Parathyroid adenoma (tissue), 2 donors: ENCODE measurements at regions not wholly inside any gene's neighbourhood (a gene's known extent, or its start where the extent isn't known, plus 50 kb on each side); places are given as distances from the start of the nearest gene placed in this dataset.

ENCODE experiments used
- H2AFZ ChIP-seq: fragments of 300-600 bp; sonication (generic); one replicate; pipeline ENCODE4 v1.7.0; 2017; ENCODE audit warnings: antibody characterized with exemption, mild to moderate bottlenecking
- H3K27ac ChIP-seq: fragments of 300-600 bp; sonication (generic); one replicate; pipeline ENCODE4 v1.7.0; 2017
- H3K27me3 ChIP-seq: fragments of 300-600 bp; sonication (generic); one replicate; pipeline ENCODE4 v1.7.0; 2017; ENCODE audit warnings: low read length; ENCODE audit not compliant: control insufficient read depth, insufficient read depth
- H3K36me3 ChIP-seq: fragments of 300-600 bp; sonication (generic); one replicate; pipeline ENCODE4 v1.7.0; 2017; ENCODE audit warnings: low read length; ENCODE audit not compliant: control insufficient read depth, insufficient read depth
- H3K4me1 ChIP-seq: fragments of 300-600 bp; sonication (generic); one replicate; pipeline ENCODE4 v1.7.0; 2017; ENCODE audit warnings: control low read depth
- H3K4me2 ChIP-seq: fragments of 300-600 bp; sonication (generic); one replicate; pipeline ENCODE4 v1.7.0; 2017; ENCODE audit warnings: low read length
- H3K4me3 ChIP-seq: fragments of 300-600 bp; sonication (generic); one replicate; pipeline ENCODE4 v1.7.0; 2017; ENCODE audit warnings: low read depth, low read length
- H3K79me2 ChIP-seq: fragments of 300-600 bp; sonication (generic); one replicate; pipeline ENCODE4 v1.7.0; 2017; ENCODE audit warnings: control low read depth
- H3K9ac ChIP-seq: fragments of 300-600 bp; sonication (generic); one replicate; pipeline ENCODE4 v1.7.0; 2017; ENCODE audit warnings: mild to moderate bottlenecking
- H3K9me3 ChIP-seq: fragments of 300-600 bp; sonication (generic); one replicate; pipeline ENCODE4 v1.7.0; 2017; ENCODE audit warnings: low read length; ENCODE audit not compliant: control insufficient read depth
- CTCF ChIP-seq: fragments of 300-600 bp; sonication (generic); IDR thresholded peaks from one replicate; pipeline ENCODE4 v1.7.0; 2017; ENCODE audit warnings: antibody characterized with exemption, mild to moderate bottlenecking
- donor health status: primary hyperparathyroidism.

- Histone ChIP-seq H3K27ac (no peak overlapping the region), H3K9me3 (no peaks in the 10 kb centered on the region), H3K36me3 (no peaks in the 10 kb centered on the region), H3K4me2 (no peak overlapping the region), H2AFZ (no peak overlapping the region), H3K79me2 (no peaks in the 10 kb centered on the region), H3K27me3 (no peaks in the 10 kb centered on the region), H3K4me1 (no peaks in the 10 kb centered on the region), H3K4me3 (no peak overlapping the region), H3K9ac (no peak overlapping the region)
- no peak for TF ChIP-seq CTCF
Observed at GRCh38 chr2:183811281-183811680, 687.0 kb downstream of the NUP35 start.

- Histone ChIP-seq H3K4me3 (no peak overlapping the region), H3K27ac (no peak overlapping the region), H2AFZ (no peak overlapping the region), H3K4me2 (no peak overlapping the region), H3K36me3 (no peaks in the 10 kb centered on the region), H3K27me3 (no peaks in the 10 kb centered on the region), H3K9ac (no peak overlapping the region), H3K4me1 (no peaks in the 10 kb centered on the region), H3K9me3 (no peaks in the 10 kb centered on the region), H3K79me2 (no peaks in the 10 kb centered on the region)
- TF ChIP-seq CTCF: no peak
Observed at GRCh38 chr2:183812091-183812490, 687.8 kb downstream of the NUP35 start.

- H3K27me3 ChIP-seq: no peaks in the 10 kb centered on the region
- H3K27ac ChIP-seq: no peak overlapping the region
- H2AFZ ChIP-seq: no peak overlapping the region
- H3K9me3 ChIP-seq: no peaks in the 10 kb centered on the region
- no peaks in the 10 kb centered on the region for H3K36me3 ChIP-seq
- TF ChIP-seq CTCF: no peak
- no peaks in the 10 kb centered on the region for H3K79me2 ChIP-seq
- no peaks in the 10 kb centered on the region for H3K4me1 ChIP-seq
- H3K4me2 ChIP-seq: no peak overlapping the region
- no peak overlapping the region for H3K4me3 ChIP-seq
- H3K9ac ChIP-seq: no peak overlapping the region
Observed at GRCh38 chr2:183825710-183826109, 701.5 kb downstream of the NUP35 start.

- H3K4me1 ChIP-seq: no peaks in the 10 kb centered on the region
- no peak overlapping the region for H3K4me2 ChIP-seq
- H2AFZ ChIP-seq: no peak overlapping the region
Observed at GRCh38 chr2:183829931-183830330, 705.7 kb downstream of the NUP35 start.

More at GRCh38 chr2:183829931-183830330, 705.7 kb downstream of the NUP35 start:
- H3K4me3 ChIP-seq: no peak overlapping the region
- no peaks in the 10 kb centered on the region for H3K9me3 ChIP-seq
- no peaks in the 10 kb centered on the region for H3K36me3 ChIP-seq
- H3K79me2 ChIP-seq: no peaks in the 10 kb centered on the region
- H3K27me3 ChIP-seq: no peaks in the 10 kb centered on the region
- no peak overlapping the region for H3K27ac ChIP-seq
- no peak overlapping the region for H3K9ac ChIP-seq
- TF ChIP-seq CTCF: no peak
